Activated T-cell treated with anti-CD3 and anti-CD28 coated beads, Interleukin-2, amount 50 U/mL, for 4 hours (primary cell): ENCODE measurements at regions not wholly inside any gene's neighbourhood (a gene's known extent, or its start where the extent isn't known, plus 50 kb on each side); places are given as distances from the start of the nearest gene placed in this dataset.
A peak's percentile ranks its signal among the peaks of the same experiment; 100 is the strongest.

ENCODE experiments used
- ATAC-seq, 2 donors: fragments of 200-7000 bp; cut with Tn5 transposase; one replicate each; pipeline ENCODE4 v1.10.0; 2021
- DNase-seq: peaks from one replicate; pipeline ENCODE4 v3.0.0-alpha.2; 2020
- H3K27me3 Mint-ChIP-seq: one replicate; pipeline ENCODE4 v1.8.0; 2021; ENCODE audit warnings: low read depth, mixed read lengths
- H3K36me3 Mint-ChIP-seq: one replicate; pipeline ENCODE4 v1.8.0; 2022; ENCODE audit warnings: mixed read lengths; ENCODE audit not compliant: insufficient read depth
- H3K4me1 Mint-ChIP-seq: one replicate; pipeline ENCODE4 v1.8.0; 2021; ENCODE audit warnings: low read depth, mixed read lengths
- H3K4me3 Mint-ChIP-seq: one replicate; pipeline ENCODE4 v1.8.0; 2021; ENCODE audit warnings: mild to moderate bottlenecking, moderate library complexity, mixed read lengths
- H3K9me3 Mint-ChIP-seq: one replicate; pipeline ENCODE4 v1.8.0; 2021; ENCODE audit warnings: mixed read lengths

GRCh38 chr6:141346535-141346934 lies 786.2 kb upstream of the GJE1 start:
- Mint-ChIP-seq H3K4me1 (no peaks in the 10 kb centered on the region), H3K9me3 (no peaks in the 10 kb centered on the region), H3K4me3 (no peak overlapping the region), H3K36me3 (no peaks in the 10 kb centered on the region), H3K27me3 (no peaks in the 10 kb centered on the region)
- DNase-seq: no peak
- ATAC-seq: no peak

GRCh38 chr6:141337191-141337590 lies 795.5 kb upstream of the GJE1 start:
- Mint-ChIP-seq H3K36me3 (no peaks in the 10 kb centered on the region), H3K9me3 (no peaks in the 10 kb centered on the region), H3K4me1 (no peaks in the 10 kb centered on the region), H3K27me3 (peaks cover 2% of the 10 kb centered on the region), H3K4me3 (no peak overlapping the region)
- ATAC-seq (no peak), DNase-seq (no peak)

- H3K4me1 Mint-ChIP-seq: no peaks in the 10 kb centered on the region
- H3K27me3 Mint-ChIP-seq: peaks cover 2% of the 10 kb centered on the region
- H3K9me3 Mint-ChIP-seq: no peaks in the 10 kb centered on the region
Observed at GRCh38 chr6:141335477-141336273, 797.0 kb upstream of the GJE1 start.

GRCh38 chr6:141326925-141327324 lies 805.8 kb upstream of the GJE1 start:
- H3K36me3 Mint-ChIP-seq: no peaks in the 10 kb centered on the region
- peak overlapping the region; percentile 33 for H3K4me3 Mint-ChIP-seq
- DNase-seq (no peak), ATAC-seq (no peak)
- no peaks in the 10 kb centered on the region for H3K27me3 Mint-ChIP-seq
- no peaks in the 10 kb centered on the region for H3K9me3 Mint-ChIP-seq
- H3K4me1 Mint-ChIP-seq: peaks cover 18% of the 10 kb centered on the region

More at GRCh38 chr6:141335477-141336273, 797.0 kb upstream of the GJE1 start:
- H3K4me3 Mint-ChIP-seq: no peak overlapping the region
- no peaks in the 10 kb centered on the region for H3K36me3 Mint-ChIP-seq
- ATAC-seq: no peak
- DNase-seq: no peak

GRCh38 chr6:141326426-141326825 lies 806.3 kb upstream of the GJE1 start:
- Mint-ChIP-seq H3K36me3 (no peaks in the 10 kb centered on the region), H3K9me3 (no peaks in the 10 kb centered on the region), H3K4me3 (peak overlapping the region; percentile 33), H3K27me3 (no peaks in the 10 kb centered on the region), H3K4me1 (peaks cover 20% of the 10 kb centered on the region)
- DNase-seq (peak; percentile 35), ATAC-seq (peak; percentile 99)

GRCh38 chr6:141321493-141322347 lies 811.0 kb upstream of the GJE1 start:
- H3K4me1 Mint-ChIP-seq: peaks cover 12% of the 10 kb centered on the region
- no peak for ATAC-seq
- no peaks in the 10 kb centered on the region for H3K36me3 Mint-ChIP-seq
- DNase-seq: no peak
- H3K27me3 Mint-ChIP-seq: no peaks in the 10 kb centered on the region
- H3K9me3 Mint-ChIP-seq: no peaks in the 10 kb centered on the region
- no peak overlapping the region for H3K4me3 Mint-ChIP-seq

- no peaks in the 10 kb centered on the region for H3K4me1 Mint-ChIP-seq
- H3K4me3 Mint-ChIP-seq: no peak overlapping the region
- H3K27me3 Mint-ChIP-seq: peaks cover 2% of the 10 kb centered on the region
- ATAC-seq (no peak), DNase-seq (no peak)
- H3K9me3 Mint-ChIP-seq: no peaks in the 10 kb centered on the region
- no peaks in the 10 kb centered on the region for H3K36me3 Mint-ChIP-seq
Observed at GRCh38 chr6:141316236-141316635, 816.5 kb upstream of the GJE1 start.

GRCh38 chr6:141313986-141314385 lies 818.7 kb upstream of the GJE1 start:
- Mint-ChIP-seq H3K4me3 (no peak overlapping the region), H3K9me3 (no peaks in the 10 kb centered on the region), H3K4me1 (no peaks in the 10 kb centered on the region), H3K36me3 (no peaks in the 10 kb centered on the region), H3K27me3 (peaks cover 2% of the 10 kb centered on the region)
- ATAC-seq (no peak), DNase-seq (no peak)

GRCh38 chr6:141309295-141309694 lies 823.4 kb upstream of the GJE1 start:
- ATAC-seq (peak; percentile 44 to 46), DNase-seq (no peak)
- no peaks in the 10 kb centered on the region for H3K36me3 Mint-ChIP-seq
- H3K27me3 Mint-ChIP-seq: no peaks in the 10 kb centered on the region
- peaks cover 5% of the 10 kb centered on the region for H3K9me3 Mint-ChIP-seq
- H3K4me1 Mint-ChIP-seq: peaks cover 4% of the 10 kb centered on the region
- no peak overlapping the region for H3K4me3 Mint-ChIP-seq

- no peak overlapping the region for H3K4me3 Mint-ChIP-seq
- H3K9me3 Mint-ChIP-seq: peaks cover 5% of the 10 kb centered on the region
- peaks cover 4% of the 10 kb centered on the region for H3K4me1 Mint-ChIP-seq
- no peaks in the 10 kb centered on the region for H3K36me3 Mint-ChIP-seq
- ATAC-seq (peak; percentile 94 to 96), DNase-seq (no peak)
- no peaks in the 10 kb centered on the region for H3K27me3 Mint-ChIP-seq
Observed at GRCh38 chr6:141307309-141307998, 825.3 kb upstream of the GJE1 start.

- Mint-ChIP-seq H3K27me3 (peaks cover 1% of the 10 kb centered on the region), H3K4me1 (peaks cover 4% of the 10 kb centered on the region), H3K9me3 (peaks cover 5% of the 10 kb centered on the region), H3K4me3 (no peak overlapping the region), H3K36me3 (no peaks in the 10 kb centered on the region)
- ATAC-seq (no peak), DNase-seq (no peak)
Observed at GRCh38 chr6:141303907-141304306, 828.8 kb upstream of the GJE1 start.

GRCh38 chr6:141301779-141302178 lies 830.9 kb upstream of the GJE1 start:
- H3K4me1 Mint-ChIP-seq: no peaks in the 10 kb centered on the region
- no peaks in the 10 kb centered on the region for H3K36me3 Mint-ChIP-seq
- no peaks in the 10 kb centered on the region for H3K9me3 Mint-ChIP-seq
- no peak overlapping the region for H3K4me3 Mint-ChIP-seq
- ATAC-seq (no peak), DNase-seq (no peak)
- peaks cover 1% of the 10 kb centered on the region for H3K27me3 Mint-ChIP-seq

GRCh38 chr6:141290941-141291721 lies 841.6 kb upstream of the GJE1 start:
- H3K9me3 Mint-ChIP-seq: peaks cover 7% of the 10 kb centered on the region
- ATAC-seq (no peak), DNase-seq (no peak)
- no peaks in the 10 kb centered on the region for H3K27me3 Mint-ChIP-seq
- no peak overlapping the region for H3K4me3 Mint-ChIP-seq
- H3K4me1 Mint-ChIP-seq: no peaks in the 10 kb centered on the region
- no peaks in the 10 kb centered on the region for H3K36me3 Mint-ChIP-seq

GRCh38 chr6:141288947-141289346 lies 843.8 kb upstream of the GJE1 start:
- peaks cover 7% of the 10 kb centered on the region for H3K9me3 Mint-ChIP-seq
- no peaks in the 10 kb centered on the region for H3K4me1 Mint-ChIP-seq
- H3K27me3 Mint-ChIP-seq: no peaks in the 10 kb centered on the region
- no peak for DNase-seq
- no peaks in the 10 kb centered on the region for H3K36me3 Mint-ChIP-seq
- H3K4me3 Mint-ChIP-seq: no peak overlapping the region
- ATAC-seq: no peak
